ENCODE measurements at regions not wholly inside any gene's neighbourhood (a gene's known extent, or its start where the extent isn't known, plus 50 kb on each side); places are given as distances from the start of the nearest gene placed in this dataset.

DNA sequence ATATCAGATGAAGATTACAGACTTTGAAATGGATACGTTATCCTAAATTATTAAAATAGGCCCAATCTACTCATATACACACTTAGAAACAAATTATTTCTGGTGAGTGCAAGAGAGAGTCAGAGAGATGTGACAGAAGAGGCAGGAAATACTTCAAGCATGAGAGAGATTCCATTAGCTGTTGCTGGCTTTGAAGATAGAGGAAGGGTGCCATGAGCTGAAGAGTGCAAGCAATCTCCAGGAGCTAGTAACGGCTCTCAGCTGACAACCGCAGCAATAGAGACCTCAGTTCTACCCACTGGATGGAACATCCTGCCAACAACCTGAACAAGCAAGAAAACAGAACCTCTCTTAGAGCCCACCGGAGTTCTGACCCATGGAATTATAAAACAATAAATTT, 270.7 kb upstream of the SLITRK3 start:
- DNase-seq (ENCODE audit: low read depth, low spot score) (no peak), ATAC-seq (no peak)
- CTCF ChIA-PET, result no interaction called here
- intact Hi-C loops (cut with micrococcal nuclease), result no loop called here
- Histone ChIP-seq H3K9ac (ENCODE audit: low read length) (no peak overlapping the region), H3K4me3 (replicated peaks in 1 of 2; ENCODE audit: low read depth in 1 of 2, low read length in 2 of 2) (no peak overlapping the region), H3K9me2 (ENCODE audit: insufficient read depth) (no peaks in the 10 kb centered on the region), H3K79me2 (ENCODE audit: insufficient read depth, low read length) (no peaks in the 10 kb centered on the region), H3K4me1 (ENCODE audit: control insufficient read depth in 1 of 2, insufficient read depth in 2 of 2, low read length in 2 of 2) (no peaks in the 10 kb centered on the region), H3K4me2 (ENCODE audit: low read length) (no peak overlapping the region), H3K27me3 (ENCODE audit: insufficient read depth, low read length) (no peaks in the 10 kb centered on the region), H3K9me3 (ENCODE audit: control insufficient read depth in 1 of 2, insufficient read depth in 1 of 2, low read depth in 1 of 2, low read length in 2 of 2) (no peaks in the 10 kb centered on the region), H4K20me1 (ENCODE audit: insufficient read depth) (no peaks in the 10 kb centered on the region), H3K27ac (ENCODE audit: low read depth, low read length) (no peak overlapping the region), H2AFZ (ENCODE audit: low read depth, low read length, poor library complexity, severe bottlenecking) (no peak overlapping the region), H3K36me3 (ENCODE audit: control insufficient read depth in 1 of 2, insufficient read depth in 2 of 2, low read length in 2 of 2) (no peaks in the 10 kb centered on the region)
- TF ChIP-seq ELF1 (IDR thresholded peaks at IDR 0.05; ENCODE audit: borderline replicate concordance, low read depth) (no peak), RAD21 (IDR thresholded peaks at IDR 0.05; ENCODE audit: low read depth) (no peak), ZNF274 (IDR thresholded peaks at IDR 0.05; ENCODE audit: low read depth, low read length) (no peak), SRF (IDR thresholded peaks at IDR 0.05; ENCODE audit: low read depth) (no peak)
- TF ChIP-seq, protein P1, sequence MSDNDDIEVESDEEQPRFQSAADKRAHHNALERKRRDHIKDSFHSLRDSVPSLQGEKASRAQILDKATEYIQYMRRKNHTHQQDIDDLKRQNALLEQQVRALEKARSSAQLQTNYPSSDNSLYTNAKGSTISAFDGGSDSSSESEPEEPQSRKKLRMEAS (IDR thresholded peaks at IDR 0.05), result no peak
- TF ChIP-seq, protein P2, sequence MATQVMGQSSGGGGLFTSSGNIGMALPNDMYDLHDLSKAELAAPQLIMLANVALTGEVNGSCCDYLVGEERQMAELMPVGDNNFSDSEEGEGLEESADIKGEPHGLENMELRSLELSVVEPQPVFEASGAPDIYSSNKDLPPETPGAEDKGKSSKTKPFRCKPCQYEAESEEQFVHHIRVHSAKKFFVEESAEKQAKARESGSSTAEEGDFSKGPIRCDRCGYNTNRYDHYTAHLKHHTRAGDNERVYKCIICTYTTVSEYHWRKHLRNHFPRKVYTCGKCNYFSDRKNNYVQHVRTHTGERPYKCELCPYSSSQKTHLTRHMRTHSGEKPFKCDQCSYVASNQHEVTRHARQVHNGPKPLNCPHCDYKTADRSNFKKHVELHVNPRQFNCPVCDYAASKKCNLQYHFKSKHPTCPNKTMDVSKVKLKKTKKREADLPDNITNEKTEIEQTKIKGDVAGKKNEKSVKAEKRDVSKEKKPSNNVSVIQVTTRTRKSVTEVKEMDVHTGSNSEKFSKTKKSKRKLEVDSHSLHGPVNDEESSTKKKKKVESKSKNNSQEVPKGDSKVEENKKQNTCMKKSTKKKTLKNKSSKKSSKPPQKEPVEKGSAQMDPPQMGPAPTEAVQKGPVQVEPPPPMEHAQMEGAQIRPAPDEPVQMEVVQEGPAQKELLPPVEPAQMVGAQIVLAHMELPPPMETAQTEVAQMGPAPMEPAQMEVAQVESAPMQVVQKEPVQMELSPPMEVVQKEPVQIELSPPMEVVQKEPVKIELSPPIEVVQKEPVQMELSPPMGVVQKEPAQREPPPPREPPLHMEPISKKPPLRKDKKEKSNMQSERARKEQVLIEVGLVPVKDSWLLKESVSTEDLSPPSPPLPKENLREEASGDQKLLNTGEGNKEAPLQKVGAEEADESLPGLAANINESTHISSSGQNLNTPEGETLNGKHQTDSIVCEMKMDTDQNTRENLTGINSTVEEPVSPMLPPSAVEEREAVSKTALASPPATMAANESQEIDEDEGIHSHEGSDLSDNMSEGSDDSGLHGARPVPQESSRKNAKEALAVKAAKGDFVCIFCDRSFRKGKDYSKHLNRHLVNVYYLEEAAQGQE (IDR thresholded peaks at IDR 0.05; ENCODE audit: low read depth), result no peak
- no TSS peak for BruUV-seq (replicated peaks)
- RAD21 ChIA-PET (ENCODE audit: low non-redundant PET in 1 of 2, low total read pairs in 2 of 2, uncharacterized antibody in 2 of 2, unreplicated experiment in 2 of 2), result no interaction called here
- POLR2A ChIA-PET, result no interaction called here

DNA sequence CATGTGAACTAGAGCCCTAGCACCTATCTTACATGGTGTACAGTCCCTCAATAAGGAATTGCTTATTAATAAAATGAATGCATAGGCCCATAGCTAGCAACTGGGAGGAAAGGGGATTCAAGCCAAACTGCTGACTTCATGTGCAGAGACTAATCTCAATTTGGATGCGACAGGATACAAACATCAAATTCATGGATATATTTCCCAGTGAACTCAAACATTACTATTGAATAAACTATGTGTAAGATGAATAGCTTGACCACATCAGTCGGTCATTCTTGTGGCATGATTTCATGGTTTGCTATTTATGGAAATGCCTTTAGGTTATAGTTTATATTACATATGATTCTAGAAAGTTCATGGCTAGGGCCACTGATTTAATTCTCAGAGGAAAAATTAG, 268.6 kb upstream of the SLITRK3 start:
- H3K36me3 ChIP-seq (ENCODE audit: control insufficient read depth in 1 of 2, insufficient read depth in 2 of 2, low read length in 2 of 2), result no peaks in the 10 kb centered on the region
- intact Hi-C loops (cut with micrococcal nuclease), result no loop called here
- H3K27me3 ChIP-seq (ENCODE audit: insufficient read depth, low read length), result no peaks in the 10 kb centered on the region
- H3K4me2 ChIP-seq (ENCODE audit: low read length), result no peak overlapping the region
- TF ChIP-seq ZNF274 (IDR thresholded peaks at IDR 0.05; ENCODE audit: low read depth, low read length), result no peak
- no peak for TF ChIP-seq EZH2phosphoT487 (IDR thresholded peaks at IDR 0.05; ENCODE audit: borderline replicate concordance)
- TF ChIP-seq SRF (IDR thresholded peaks at IDR 0.05; ENCODE audit: low read depth), result no peak
- TF ChIP-seq, protein P1 (IDR thresholded peaks at IDR 0.05), result no peak
- TF ChIP-seq POLR2AphosphoS5 (IDR thresholded peaks at IDR 0.05; ENCODE audit: low read depth, low read length), result no peak
- TF ChIP-seq, protein P2 (IDR thresholded peaks at IDR 0.05; ENCODE audit: low read depth), result no peak
- POLR2A ChIA-PET, result interaction anchor here (1.0 kb wide), 1 partner anchor 50 kb away, joined by 3 read pairs; no protein-coding TSS in a partner anchor
- ATAC-seq (no peak), DNase-seq (ENCODE audit: low read depth, low spot score) (no peak)
- no peak overlapping the region for H2AFZ ChIP-seq (ENCODE audit: low read depth, low read length, poor library complexity, severe bottlenecking)
- no peaks in the 10 kb centered on the region for H4K20me1 ChIP-seq (ENCODE audit: insufficient read depth)
- no TSS peak for BruUV-seq (replicated peaks)
- no peaks in the 10 kb centered on the region for H3K9me3 ChIP-seq (ENCODE audit: control insufficient read depth in 1 of 2, insufficient read depth in 1 of 2, low read depth in 1 of 2, low read length in 2 of 2)
- H3K27ac ChIP-seq (ENCODE audit: low read depth, low read length), result no peak overlapping the region
- CTCF ChIA-PET, result no interaction called here
- H3K79me2 ChIP-seq (ENCODE audit: insufficient read depth, low read length), result no peaks in the 10 kb centered on the region
- H3K4me3 ChIP-seq (replicated peaks in 1 of 2; ENCODE audit: low read depth in 1 of 2, low read length in 2 of 2), result no peak overlapping the region
- RAD21 ChIA-PET (ENCODE audit: low non-redundant PET in 1 of 2, low total read pairs in 2 of 2, uncharacterized antibody in 2 of 2, unreplicated experiment in 2 of 2), result no interaction called here
- no peaks in the 10 kb centered on the region for H3K4me1 ChIP-seq (ENCODE audit: control insufficient read depth in 1 of 2, insufficient read depth in 2 of 2, low read length in 2 of 2)
- no peak overlapping the region for H3K9ac ChIP-seq (ENCODE audit: low read length)
- no peaks in the 10 kb centered on the region for H3K9me2 ChIP-seq (ENCODE audit: insufficient read depth)
